Right lobe of liver (tissue), 4 donors: ENCODE measurements at regions not wholly inside any gene's neighbourhood (a gene's known extent, or its start where the extent isn't known, plus 50 kb on each side); places are given as distances from the start of the nearest gene placed in this dataset.

Experiments used
- POLR2A ChIP-seq: fragments of 450-650 bp; IDR thresholded peaks from one replicate; pipeline ENCODE4 v1.6.1; 2017; ENCODE audit warnings: antibody characterized with exemption, mild to moderate bottlenecking
- TF ChIP-seq, protein P1 (sequence below), 4 donors: fragments of 200-600 bp in 3 of 4; fragments of 450-650 bp in 1 of 4; IDR thresholded peaks; one replicate each; pipeline versions ENCODE4 v1.5.1 to v1.8.0; 2016 to 2022; ENCODE audit warnings: antibody characterized with exemption in 4 of 4, mild to moderate bottlenecking in 2 of 4
- donor health status: DM: no; HTN: no; CAD: no.
- donor health status: DM: no; HTN: no; CAD: no.
- donor health status: DM: no; HTN: yes; CAD: no.

DNA sequence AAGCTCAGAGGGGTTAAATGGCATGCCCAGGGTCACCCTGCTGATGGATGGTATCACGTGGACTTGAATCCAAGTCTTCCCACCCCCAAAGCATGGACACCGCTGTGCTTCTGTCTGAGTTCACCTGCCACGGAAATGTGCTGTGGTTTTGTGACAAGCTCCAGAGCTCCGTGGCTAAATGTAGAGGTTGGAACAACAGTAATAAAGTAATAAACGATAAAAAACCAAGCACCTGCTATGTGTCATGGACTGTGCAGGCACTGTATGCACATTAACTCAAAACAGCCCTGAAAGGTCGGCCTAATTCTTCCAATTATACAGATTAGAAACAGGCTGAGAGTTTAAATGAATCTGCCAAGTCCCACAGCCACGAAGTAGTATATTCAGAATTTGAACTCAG lies 182.1 kb upstream of the NAV2 start:
- TF ChIP-seq, protein P1, sequence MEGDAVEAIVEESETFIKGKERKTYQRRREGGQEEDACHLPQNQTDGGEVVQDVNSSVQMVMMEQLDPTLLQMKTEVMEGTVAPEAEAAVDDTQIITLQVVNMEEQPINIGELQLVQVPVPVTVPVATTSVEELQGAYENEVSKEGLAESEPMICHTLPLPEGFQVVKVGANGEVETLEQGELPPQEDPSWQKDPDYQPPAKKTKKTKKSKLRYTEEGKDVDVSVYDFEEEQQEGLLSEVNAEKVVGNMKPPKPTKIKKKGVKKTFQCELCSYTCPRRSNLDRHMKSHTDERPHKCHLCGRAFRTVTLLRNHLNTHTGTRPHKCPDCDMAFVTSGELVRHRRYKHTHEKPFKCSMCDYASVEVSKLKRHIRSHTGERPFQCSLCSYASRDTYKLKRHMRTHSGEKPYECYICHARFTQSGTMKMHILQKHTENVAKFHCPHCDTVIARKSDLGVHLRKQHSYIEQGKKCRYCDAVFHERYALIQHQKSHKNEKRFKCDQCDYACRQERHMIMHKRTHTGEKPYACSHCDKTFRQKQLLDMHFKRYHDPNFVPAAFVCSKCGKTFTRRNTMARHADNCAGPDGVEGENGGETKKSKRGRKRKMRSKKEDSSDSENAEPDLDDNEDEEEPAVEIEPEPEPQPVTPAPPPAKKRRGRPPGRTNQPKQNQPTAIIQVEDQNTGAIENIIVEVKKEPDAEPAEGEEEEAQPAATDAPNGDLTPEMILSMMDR (IDR thresholded peaks at IDR 0.05): no peak
- TF ChIP-seq POLR2A: no peak
